Keratinocyte (primary cell): ENCODE measurements at regions not wholly inside any gene's neighbourhood (a gene's known extent, or its start where the extent isn't known, plus 50 kb on each side); places are given as distances from the start of the nearest gene placed in this dataset.

Source experiments
- DNase-seq: peaks from one replicate; pipeline ENCODE4 v3.0.0-alpha.2; 2011; ENCODE audit warnings: low read depth, missing footprints, low spot score
- FAIRE-seq: peaks from 2 replicates; lab custom pipeline; 2011; peaks lifted over from hg19 to GRCh38; lab: Jason Lieb, UNC
- H2AFZ ChIP-seq: 2 replicates; pipeline ENCODE4 v1.6.0; 2012; ENCODE audit warnings: low read length, control low read depth, inconsistent platforms; ENCODE audit not compliant: control insufficient read depth
- H3K27ac ChIP-seq: 2 replicates; pipeline ENCODE4 v1.5.1; 2011; ENCODE audit warnings: low read length; ENCODE audit not compliant: control insufficient read depth, insufficient read depth
- H3K27me3 ChIP-seq: 3 replicates; pipeline ENCODE4 v1.6.0; 2011; ENCODE audit warnings: low read length; ENCODE audit not compliant: control insufficient read depth, insufficient read depth; ENCODE audit errors: extremely low read depth
- H3K36me3 ChIP-seq, 2 experiments: 2 replicates in 1 of 2; 3 replicates in 1 of 2; pipeline ENCODE4 v1.5.1; 2011; ENCODE audit warnings: low read length in 2 of 2, mild to moderate bottlenecking in 1 of 2; ENCODE audit not compliant: control insufficient read depth in 2 of 2, insufficient read depth in 2 of 2; ENCODE audit errors: extremely low read depth in 1 of 2
- H3K4me1 ChIP-seq: 3 replicates; pipeline ENCODE4 v1.5.1; 2011; ENCODE audit warnings: low read length; ENCODE audit not compliant: control insufficient read depth, insufficient read depth; ENCODE audit errors: extremely low read depth
- H3K4me2 ChIP-seq: 3 replicates; pipeline ENCODE4 v1.6.0; 2011; ENCODE audit warnings: low read depth, low read length; ENCODE audit not compliant: control insufficient read depth, insufficient read depth; ENCODE audit errors: extremely low read depth
- H3K4me3 ChIP-seq, 3 experiments: fragments of 200-600 bp in 1 of 3; sonication (generic) in 1 of 3; 2 replicates in 2 of 3; 3 replicates in 1 of 3; pipeline ENCODE4 v1.5.1; 2011 to 2016; ENCODE audit warnings: low read length in 3 of 3, mild to moderate bottlenecking in 3 of 3, control low read depth in 2 of 3, inconsistent platforms in 1 of 3, low read depth in 1 of 3, mixed read lengths in 1 of 3, mixed run types in 1 of 3, moderate library complexity in 1 of 3; ENCODE audit not compliant: control insufficient read depth in 2 of 3, insufficient read depth in 2 of 3; ENCODE audit errors: extremely low read depth in 1 of 3
- H3K79me2 ChIP-seq: 2 replicates; pipeline ENCODE4 v1.6.0; 2012; ENCODE audit warnings: low read length; ENCODE audit not compliant: control insufficient read depth, insufficient read depth
- H3K9ac ChIP-seq: 3 replicates; pipeline ENCODE4 v1.6.0; 2011; ENCODE audit warnings: low read length; ENCODE audit not compliant: control insufficient read depth, insufficient read depth; ENCODE audit errors: extremely low read depth
- H3K9me1 ChIP-seq: 3 replicates; pipeline ENCODE4 v1.6.0; 2011; ENCODE audit warnings: low read length; ENCODE audit not compliant: control insufficient read depth, insufficient read depth; ENCODE audit errors: extremely low read depth
- H3K9me3 ChIP-seq: 2 replicates; pipeline ENCODE4 v1.5.1; 2012; ENCODE audit warnings: low read depth, low read length; ENCODE audit not compliant: control insufficient read depth
- H4K20me1 ChIP-seq: 3 replicates; pipeline ENCODE4 v1.6.0; 2011; ENCODE audit warnings: low read length; ENCODE audit not compliant: control insufficient read depth, insufficient read depth; ENCODE audit errors: extremely low read depth
- CTCF ChIP-seq, 3 experiments: IDR thresholded peaks in 1 of 3; conservative IDR thresholded peaks in 1 of 3; optimal IDR thresholded peaks in 1 of 3; 2 replicates in 2 of 3; 3 replicates in 1 of 3; pipeline versions ENCODE3 to v1.5.1; 2011; ENCODE audit warnings: low read length in 3 of 3, mild to moderate bottlenecking in 3 of 3, moderate library complexity in 2 of 3, control low read depth in 1 of 3, inconsistent platforms in 1 of 3; ENCODE audit not compliant: insufficient read depth in 2 of 3; ENCODE audit errors: extremely low read depth in 1 of 3
- EZH2 ChIP-seq: IDR thresholded peaks from one replicate; pipeline ENCODE4 v1.6.1; 2012; ENCODE audit warnings: inconsistent platforms, mild to moderate bottlenecking, low read length, moderate library complexity
- dilution Hi-C: fragments of 300-500 bp; cut with MboI; formaldehyde crosslinking; loops from one replicate; pipeline ENCODE4 v1.7.0; 2020; ENCODE audit warnings: low sequenced_read_pairs; ENCODE audit not compliant: extremely low pct_ligation_motif_present

DNA sequence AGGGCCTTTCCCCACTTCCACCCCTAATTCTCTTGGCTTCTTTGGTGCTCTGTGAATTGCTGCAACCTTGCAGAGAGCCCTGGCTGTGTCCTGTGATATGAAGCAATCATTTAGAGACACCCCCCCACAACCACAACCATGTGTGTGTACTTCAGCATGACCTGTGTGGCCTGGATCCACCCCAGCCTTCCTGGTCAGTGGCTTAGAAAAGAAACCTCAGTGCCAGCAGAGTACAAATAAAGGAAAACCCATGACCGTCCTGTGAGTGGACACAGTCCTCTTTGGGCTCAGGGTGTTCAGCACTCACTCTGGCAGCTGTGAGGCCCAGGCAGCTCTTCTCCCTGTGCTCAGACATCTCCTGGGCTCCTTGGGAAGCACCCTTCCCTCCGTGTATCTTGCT is 206.6 kb upstream of the DIO3 start:
- Histone ChIP-seq H3K36me3 (no peaks in the 10 kb centered on the region), H2AFZ (no peak overlapping the region), H3K9me3 (peaks cover 17% of the 10 kb centered on the region), H4K20me1 (no peaks in the 10 kb centered on the region), H3K4me2 (no peak overlapping the region), H3K4me3 (no peak overlapping the region), H3K9me1 (no peaks in the 10 kb centered on the region), H3K27ac (no peak overlapping the region), H3K27me3 (no peaks in the 10 kb centered on the region), H3K9ac (no peak overlapping the region), H3K79me2 (no peaks in the 10 kb centered on the region), H3K4me1 (no peaks in the 10 kb centered on the region)
- dilution Hi-C loops: no loop called here
- FAIRE-seq (no peak), DNase-seq (no peak)
- TF ChIP-seq CTCF (optimal IDR thresholded peaks at IDR 0.05 in 1 of 3, IDR thresholded peaks at IDR 0.05 in 1 of 3, conservative IDR thresholded peaks at IDR 0.05 in 1 of 3; ENCODE audit: extremely low read depth in 1 of 3, insufficient read depth in 2 of 3, low read length in 3 of 3) (no peak), EZH2 (no peak)

- dilution Hi-C loops: no loop called here
- no peak for TF ChIP-seq EZH2
- TF ChIP-seq CTCF (optimal IDR thresholded peaks at IDR 0.05 in 1 of 3, IDR thresholded peaks at IDR 0.05 in 1 of 3, conservative IDR thresholded peaks at IDR 0.05 in 1 of 3; ENCODE audit: extremely low read depth in 1 of 3, insufficient read depth in 2 of 3, low read length in 3 of 3): no peak
- no peak overlapping the region for H3K27ac ChIP-seq
- DNase-seq (no peak), FAIRE-seq (no peak)
- H3K9me3 ChIP-seq: peaks cover 18% of the 10 kb centered on the region
- H2AFZ ChIP-seq: no peak overlapping the region
- H3K9me1 ChIP-seq: no peaks in the 10 kb centered on the region
- no peaks in the 10 kb centered on the region for H3K79me2 ChIP-seq
- H3K9ac ChIP-seq: no peak overlapping the region
- H3K27me3 ChIP-seq: no peaks in the 10 kb centered on the region
- H3K36me3 ChIP-seq: no peaks in the 10 kb centered on the region
- H3K4me3 ChIP-seq: no peak overlapping the region
- no peaks in the 10 kb centered on the region for H3K4me1 ChIP-seq
- H3K4me2 ChIP-seq: no peak overlapping the region
- no peaks in the 10 kb centered on the region for H4K20me1 ChIP-seq
These were observed 206.0 kb upstream of the DIO3 start for GRCh38 chr14:101355284-101355683.
